Sciatic nerve (tissue), 2 donors: ENCODE measurements at regions not wholly inside any gene's neighbourhood (a gene's known extent, or its start where the extent isn't known, plus 50 kb on each side); places are given as distances from the start of the nearest gene placed in this dataset.

Experiments
- ATAC-seq: fragments of 200-7000 bp; cut with Tn5 transposase; one replicate; pipeline ENCODE4 v1.9.1; 2020; ENCODE audit warnings: mild to moderate bottlenecking, moderate library complexity
- DNase-seq: peaks from one replicate; pipeline ENCODE4 v3.0.0-alpha.2; 2020; ENCODE audit warnings: low spot score
- intact Hi-C: fragments of 100-400 bp; cut with DNase I; formaldehyde crosslinking; loops from one replicate; pipeline ENCODE4 v1.14.2; 2022
- donor health status: DM: no; HTN: no; CAD: no.
- donor health status: DM: no; HTN: no; CAD: no.

DNA sequence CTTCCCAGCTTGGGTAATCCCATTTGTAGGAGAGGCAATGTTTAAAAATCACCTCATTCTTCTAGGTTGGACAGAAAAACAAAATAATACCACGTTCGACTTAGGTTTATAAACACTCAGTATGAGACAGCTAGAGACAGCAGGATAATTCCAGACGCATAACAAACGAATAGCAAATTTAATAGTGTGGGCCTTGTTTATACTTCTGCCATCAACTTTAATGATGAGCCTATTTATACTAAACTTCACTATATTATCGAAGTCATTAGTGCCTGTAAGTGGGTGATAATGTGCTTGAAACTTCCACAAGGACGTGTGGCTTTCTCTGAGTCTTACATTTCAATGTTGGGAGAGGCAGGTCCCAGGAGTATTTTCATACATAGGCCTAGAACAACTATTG is 255.7 kb upstream of the PPARGC1A start:
- DNase-seq (no peak), ATAC-seq (no peak)
- intact Hi-C loops = no loop called here

DNA sequence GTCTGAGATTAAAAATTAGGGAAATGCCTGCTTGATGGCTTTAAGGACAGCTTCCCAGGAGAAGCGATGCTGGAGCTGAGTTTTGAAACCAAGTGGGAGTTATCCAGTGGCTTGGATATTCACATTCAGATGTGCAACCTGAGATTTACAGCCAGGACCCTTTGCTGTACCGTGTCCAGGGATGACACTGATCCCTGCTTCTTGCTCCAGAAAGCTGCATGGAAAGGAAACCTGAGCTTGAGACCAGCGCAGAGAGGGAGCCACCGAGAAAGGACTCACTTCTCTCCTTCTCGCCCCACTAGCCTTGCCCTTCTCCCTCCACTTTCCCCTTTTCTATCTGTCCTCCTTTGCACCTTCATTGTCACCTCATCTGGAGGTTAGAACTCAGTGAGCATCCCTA is 254.5 kb upstream of the PPARGC1A start:
- intact Hi-C loops = no loop called here
- no peak for DNase-seq
- ATAC-seq = no peak

DNA sequence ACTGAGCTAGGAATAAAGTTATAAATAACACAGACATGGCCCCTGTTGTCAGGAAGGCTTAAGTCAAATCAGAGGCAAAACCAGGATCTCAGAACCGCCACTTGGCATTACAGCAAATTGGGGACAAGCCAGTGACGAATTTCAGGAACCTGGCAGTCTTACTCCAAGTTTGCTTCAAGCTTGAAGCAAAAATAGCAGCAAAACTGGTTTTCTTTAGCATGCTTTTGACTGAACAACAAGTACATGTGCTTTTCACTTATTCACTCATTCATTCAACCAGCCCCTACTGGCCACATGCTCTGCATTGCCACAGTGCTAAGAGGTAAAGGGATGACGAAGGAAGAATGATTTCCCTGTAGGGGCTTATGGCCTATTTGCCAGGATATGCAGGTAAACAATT is 253.9 kb upstream of the PPARGC1A start:
- ATAC-seq (no peak), DNase-seq (no peak)
- intact Hi-C loops = no loop called here

DNA sequence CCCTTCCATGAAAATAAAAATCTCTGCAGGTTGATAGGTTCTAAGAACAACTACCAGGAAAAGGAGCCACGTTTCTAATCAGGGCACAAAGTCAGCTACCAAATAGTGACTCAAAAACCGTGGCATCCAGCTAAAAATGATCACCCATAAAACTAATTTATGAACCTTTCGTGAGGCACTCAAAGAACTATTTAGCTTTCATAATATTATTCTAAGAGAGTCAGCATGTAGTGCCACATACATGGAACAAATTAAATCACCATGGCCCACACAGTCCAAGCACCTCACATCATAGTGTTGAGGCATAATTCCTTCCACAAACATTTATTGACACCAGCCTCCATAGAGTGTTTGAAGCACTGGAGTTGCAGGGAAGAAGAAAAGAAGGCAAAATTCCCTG is 252.0 kb upstream of the PPARGC1A start:
- DNase-seq (no peak), ATAC-seq (no peak)
- intact Hi-C loops = no loop called here

DNA sequence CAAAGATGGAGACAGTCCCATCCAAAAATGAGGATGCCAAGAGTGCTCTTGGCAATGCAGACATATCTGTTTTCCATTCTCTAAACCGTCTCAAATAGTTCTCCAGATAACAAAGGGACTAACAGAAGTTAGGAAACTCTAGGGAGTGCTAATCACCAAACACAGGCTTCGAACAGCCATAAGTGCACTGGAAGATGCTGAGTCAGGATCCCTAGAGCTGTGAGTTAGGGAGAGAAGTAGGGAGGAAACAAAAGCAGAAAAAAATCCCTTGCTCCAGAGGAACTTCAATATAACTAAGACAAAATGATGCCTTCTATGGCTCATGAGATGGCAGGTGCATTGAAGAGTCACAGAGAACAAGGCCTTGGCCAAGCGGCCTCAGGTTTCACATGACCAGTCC is 251.0 kb upstream of the PPARGC1A start:
- no peak for ATAC-seq
- intact Hi-C loops = no loop called here
- no peak for DNase-seq

DNA sequence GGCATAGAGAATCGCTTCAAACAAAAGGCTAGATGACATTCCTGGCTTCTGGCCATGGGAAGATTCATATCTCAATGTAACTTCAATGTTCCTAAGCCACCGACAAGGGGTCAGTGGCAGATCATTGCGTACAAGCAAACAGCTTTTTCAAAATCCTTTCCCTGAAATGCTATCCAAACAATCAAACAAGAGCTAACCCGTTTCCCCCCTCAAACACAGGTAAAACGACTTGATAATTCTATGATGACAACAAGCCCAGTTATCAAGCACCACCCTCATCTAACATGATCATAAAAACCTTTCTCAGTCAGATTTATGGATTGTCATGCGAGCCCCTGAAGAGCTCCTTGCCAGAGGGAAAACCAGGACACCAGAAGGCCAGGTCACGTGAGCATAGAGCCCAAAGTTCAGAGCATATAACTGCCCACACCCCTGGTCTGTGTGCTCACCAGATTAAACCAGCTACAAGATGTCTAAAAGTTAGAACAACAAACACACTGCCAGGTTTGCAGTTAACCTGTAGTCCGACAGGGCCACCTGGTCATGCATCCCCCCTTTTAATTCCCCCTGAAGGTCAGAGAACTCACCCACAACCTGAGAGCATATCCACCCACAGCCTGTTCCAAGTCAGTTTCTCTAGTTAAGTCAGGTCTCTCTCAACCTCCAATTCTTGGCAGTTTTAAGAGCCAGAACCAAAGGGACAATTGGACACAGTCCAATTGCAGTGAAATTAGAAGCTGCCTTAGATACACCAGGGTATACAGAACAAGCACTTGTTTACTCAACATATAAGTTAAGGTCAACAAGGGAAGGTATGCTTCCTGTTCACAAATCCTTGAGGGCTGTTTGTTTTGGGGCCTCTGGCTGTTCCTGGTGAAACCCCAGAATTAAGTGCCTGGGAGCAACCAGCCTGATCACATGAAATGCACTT is 248.1 kb upstream of the PPARGC1A start:
- intact Hi-C loops = no loop called here
- ATAC-seq = no peak
- no peak for DNase-seq

DNA sequence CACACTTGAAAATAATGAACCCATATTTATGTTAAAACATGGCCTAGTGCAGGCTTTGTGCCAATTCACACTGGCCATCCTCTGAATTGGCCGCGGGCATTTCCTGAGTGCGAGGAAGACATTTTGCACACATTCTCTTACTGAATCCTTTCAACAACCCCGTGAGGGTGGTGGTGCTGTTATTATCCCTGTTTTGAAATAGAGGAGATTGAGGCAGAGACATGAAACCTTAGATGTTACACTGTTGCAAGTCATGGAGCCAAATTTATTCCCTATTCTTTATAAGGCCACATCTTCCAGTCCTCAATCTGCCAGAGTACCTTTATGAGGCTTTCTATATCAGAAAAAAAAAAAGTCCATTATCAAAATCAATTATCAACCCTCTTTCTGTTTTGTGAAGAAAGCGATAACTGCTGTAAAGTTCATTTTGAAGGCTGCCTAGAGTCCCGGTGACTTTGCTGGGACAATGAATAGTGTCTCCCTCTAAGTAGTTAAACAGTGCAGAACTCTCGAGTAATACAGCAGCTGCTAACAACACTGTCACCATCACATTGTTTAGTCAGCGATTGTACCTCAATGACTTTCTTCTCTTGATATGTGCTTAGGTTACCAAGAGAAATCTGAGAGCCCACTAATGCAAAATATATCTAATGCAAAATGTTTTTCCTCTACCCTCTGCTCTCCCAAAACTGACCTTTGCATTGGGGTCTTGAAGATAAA is 242.3 kb upstream of the PPARGC1A start:
- no peak for ATAC-seq
- intact Hi-C loops = no loop called here
- DNase-seq = no peak

DNA sequence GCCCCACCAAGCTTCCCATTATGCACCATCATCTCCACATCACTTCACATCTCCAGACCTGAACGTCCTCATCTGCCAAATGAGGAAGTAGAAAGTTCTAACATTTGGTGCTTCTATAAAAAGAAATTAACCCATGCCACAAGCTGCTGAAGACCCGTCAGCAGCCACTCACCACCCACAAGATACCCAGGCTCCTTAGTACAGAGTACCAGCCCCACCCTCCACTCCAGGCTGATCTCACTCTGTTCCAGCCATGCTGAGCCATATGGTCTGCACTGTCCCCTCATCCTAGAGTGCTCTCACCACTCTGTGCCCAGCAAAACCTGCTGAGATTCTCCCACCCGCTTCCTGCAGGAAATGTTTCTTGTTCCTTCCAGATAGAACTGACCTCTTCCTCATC is 240.8 kb upstream of the PPARGC1A start:
- DNase-seq = no peak
- no peak for ATAC-seq
- intact Hi-C loops = no loop called here

DNA sequence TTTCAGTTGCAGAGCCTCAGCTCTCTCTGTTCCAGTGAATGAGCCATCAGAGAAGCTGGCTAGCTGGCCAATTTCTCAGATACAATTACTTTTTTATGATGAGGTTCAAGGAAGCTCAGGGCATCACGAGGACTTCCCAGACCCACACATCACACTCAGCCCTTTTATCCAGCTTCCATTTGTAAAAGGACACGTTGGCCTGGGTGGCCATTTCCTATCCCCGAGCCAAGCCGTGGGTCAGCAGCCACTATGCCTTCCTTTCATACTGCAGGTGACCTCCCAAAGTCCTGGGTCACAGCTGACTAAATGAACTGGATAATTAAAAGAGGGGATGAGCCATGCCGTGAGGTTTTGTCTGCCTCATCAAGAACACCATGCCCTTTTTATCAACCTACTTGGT is 236.9 kb upstream of the PPARGC1A start:
- no peak for DNase-seq
- peak; percentile 79 for ATAC-seq
- intact Hi-C loops = no loop called here

DNA sequence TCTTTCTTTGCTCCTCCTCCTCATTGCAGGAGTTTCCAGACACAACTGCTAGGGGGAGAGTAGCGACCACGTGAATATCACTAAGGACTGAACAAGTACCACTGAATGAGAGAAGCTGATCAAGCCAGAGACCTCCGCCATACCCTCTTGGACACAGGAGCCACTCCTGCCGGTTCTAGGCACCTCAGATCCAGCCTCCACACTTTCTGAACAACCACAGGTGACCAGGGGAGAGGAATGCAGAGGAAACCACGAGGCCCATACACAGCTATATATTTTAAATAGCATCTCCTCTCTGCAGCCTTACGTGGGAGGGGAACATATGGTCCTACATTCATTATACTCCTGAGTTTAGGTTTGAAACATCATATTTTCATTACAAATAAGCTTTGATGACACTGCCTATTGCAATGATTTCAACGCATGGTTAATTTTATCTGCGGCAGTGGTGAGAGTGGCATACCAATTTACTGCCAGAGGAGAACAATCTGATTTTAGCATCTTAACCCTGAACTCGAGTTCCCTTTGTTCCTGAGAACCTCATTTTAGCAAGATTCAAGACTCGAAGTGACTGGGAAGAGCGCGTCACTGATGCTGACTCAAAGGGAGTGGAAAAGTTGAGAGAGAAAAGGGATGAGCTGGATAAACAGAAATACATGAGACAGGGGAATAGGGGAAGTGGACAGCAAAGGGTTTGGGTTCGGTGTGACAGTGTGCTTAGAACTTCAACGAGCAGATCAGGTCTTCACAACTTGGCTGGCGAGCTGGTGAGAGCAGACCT is 231.7 kb upstream of the PPARGC1A start:
- no peak for ATAC-seq
- intact Hi-C loops = no loop called here

DNA sequence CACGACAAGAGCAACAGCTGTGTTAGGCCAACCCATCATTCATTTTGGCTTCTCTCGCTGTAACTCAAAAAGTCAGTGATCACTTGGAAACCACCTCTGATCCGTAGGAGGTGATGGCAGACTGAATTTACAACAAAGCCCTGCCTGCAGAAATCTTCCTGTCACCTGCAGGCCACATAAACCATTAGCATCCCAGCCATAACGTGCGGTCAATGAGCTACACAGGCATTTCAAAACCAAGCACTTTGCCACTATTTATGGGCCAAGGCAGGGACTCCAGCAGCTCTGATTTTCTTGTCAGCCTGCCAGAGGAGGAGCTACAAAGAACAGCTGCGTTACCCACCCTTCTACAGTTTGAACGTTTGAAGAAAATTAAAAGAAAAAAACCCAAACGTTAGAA is 228.1 kb upstream of the PPARGC1A start:
- intact Hi-C loops = no loop called here

More for the DNA sequence above, 231.7 kb upstream of the PPARGC1A start:
- DNase-seq = no peak

DNA sequence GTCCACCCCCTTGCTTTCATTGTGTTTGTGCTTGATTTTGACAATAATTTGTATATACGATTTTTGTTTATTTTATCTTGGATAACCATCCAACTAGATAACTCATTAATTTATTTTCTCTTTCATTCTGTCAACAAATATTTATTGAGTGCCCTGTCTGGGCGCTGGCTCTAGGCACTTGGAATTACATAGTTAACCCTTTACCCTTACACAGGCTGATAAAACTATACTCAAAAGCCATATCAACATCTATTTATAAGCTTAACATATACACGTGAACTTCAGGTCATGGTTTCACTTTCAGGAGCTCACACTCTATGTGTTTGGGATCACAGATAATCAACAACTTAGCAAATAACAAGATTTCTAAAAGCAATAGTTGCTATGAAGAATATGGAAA is 226.3 kb upstream of the PPARGC1A start:
- ATAC-seq (no peak), DNase-seq (no peak)
- intact Hi-C loops = no loop called here

More for the DNA sequence above, 228.1 kb upstream of the PPARGC1A start:
- ATAC-seq (peak; percentile 41), DNase-seq (no peak)

DNA sequence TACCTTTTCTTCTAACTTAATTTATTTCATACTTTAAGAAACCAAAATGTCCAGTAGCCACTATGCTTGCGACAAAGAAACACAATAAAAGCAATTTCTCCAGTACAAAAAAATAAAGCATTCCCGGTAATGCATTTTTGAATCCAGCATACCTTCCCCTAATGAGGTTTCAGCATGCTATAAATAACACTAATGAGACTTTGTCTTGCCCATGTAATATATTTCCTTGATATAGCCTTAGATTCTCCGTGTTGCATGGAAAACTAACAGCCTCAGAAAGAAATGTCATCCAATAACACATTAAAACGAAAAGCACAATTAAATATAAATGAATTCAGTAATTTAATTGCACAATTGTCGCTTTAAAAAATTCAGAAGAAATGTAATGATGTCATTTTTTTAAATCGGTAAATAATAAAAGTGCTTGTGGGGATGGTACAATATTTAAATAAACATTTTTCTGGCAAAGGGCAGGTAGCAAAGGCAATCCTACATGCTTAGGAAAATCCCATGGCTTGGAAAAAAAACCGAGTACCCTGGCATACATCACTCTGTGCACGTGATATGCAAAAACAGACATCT is 225.2 kb upstream of the PPARGC1A start:
- no peak for ATAC-seq
- intact Hi-C loops = no loop called here

DNA sequence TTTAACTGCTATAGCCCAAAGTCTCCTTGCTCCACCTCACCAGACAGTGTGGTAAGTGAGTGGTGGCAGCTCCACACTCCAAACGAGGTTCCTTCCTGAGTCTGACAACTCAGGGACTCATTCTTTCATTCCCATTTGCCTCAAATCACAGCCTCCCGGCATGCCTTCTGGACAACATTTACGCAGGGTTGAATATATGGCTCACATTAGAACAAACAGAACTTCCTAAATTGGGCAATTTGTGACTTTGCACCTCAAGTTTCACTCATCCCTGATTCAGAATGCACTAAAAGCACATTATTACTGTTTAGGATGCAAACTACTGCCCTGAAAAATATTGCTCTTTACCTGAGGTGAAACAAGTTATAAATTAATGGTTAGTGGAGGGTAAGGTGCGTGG is 224.6 kb upstream of the PPARGC1A start:
- ATAC-seq = no peak
- intact Hi-C loops = no loop called here
- no peak for DNase-seq

More for the DNA sequence above, 225.2 kb upstream of the PPARGC1A start:
- no peak for DNase-seq

DNA sequence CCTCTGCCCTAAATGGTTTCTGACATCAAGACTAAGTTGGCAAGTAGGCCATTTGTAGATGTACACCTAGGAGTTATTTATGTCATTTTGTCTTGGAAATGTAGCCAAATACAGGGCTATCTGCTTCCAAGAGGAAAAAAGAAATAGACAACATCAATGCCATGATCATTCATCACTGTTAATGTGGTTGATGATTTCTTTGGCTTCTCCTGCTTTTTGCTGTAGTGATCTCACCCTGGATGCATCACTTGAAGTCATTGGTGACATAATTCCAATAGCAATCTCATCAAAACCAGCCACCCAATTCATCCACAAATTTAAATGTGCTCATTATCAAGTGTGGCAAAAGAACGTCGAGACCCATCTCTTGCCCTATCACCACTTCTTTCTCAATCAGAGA is 222.6 kb upstream of the PPARGC1A start:
- intact Hi-C loops = no loop called here
- no peak for ATAC-seq

DNA sequence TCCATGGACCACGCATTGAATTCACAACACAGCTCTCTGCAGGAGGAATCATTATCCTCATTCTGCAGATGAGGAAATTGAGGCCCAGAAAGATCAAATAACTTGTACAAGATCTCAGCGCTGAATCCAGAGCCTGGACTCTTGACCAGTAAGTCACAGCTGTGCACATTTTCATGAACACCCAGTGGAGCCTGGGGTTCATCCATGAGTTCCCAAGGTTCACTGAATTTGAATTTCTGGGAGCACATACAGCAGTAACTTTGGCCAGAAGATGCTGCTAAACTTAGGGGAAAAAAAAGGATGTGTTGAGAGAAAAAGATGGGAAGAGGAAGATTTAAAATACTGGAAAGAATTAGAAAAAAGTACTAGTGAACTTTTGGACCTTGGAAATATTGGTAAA is 218.7 kb upstream of the PPARGC1A start:
- intact Hi-C loops = no loop called here
- ATAC-seq (no peak), DNase-seq (no peak)

More for the DNA sequence above, 222.6 kb upstream of the PPARGC1A start:
- no peak for DNase-seq

DNA sequence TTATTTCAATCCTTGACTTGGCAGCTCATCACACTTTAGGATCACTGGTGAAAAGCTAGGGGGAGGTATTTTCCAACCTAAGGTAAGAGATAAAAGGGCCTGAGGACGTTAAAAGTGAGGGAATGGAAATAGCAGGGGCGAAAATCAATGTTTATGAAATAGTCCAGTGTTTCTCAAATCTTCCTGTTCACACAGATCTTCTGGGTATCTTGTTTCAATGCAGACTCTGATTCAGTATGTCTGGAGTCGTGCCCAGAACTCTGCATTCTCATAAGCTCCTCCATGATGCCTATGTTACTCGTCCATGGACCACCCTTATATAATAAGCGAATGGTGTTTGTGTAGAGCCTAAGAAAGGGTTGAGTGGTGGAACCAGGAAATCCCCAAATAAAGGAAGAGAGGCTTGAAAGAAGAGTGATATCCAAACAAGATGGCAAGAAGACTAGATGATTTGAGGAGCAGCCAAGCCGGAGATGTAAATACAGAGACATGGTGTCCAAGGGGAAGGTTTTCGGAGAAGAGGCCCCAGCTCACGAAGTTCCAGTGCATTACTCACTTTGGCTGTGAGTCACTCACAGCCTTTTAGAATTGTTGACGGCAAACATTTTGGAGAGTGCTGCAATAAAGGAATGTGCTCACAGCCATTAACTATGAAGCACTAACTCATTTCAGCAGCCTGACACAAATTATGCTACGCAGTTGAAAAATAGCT is 215.6 kb upstream of the PPARGC1A start:
- intact Hi-C loops = no loop called here
- ATAC-seq = peak; percentile 72
- no peak for DNase-seq

DNA sequence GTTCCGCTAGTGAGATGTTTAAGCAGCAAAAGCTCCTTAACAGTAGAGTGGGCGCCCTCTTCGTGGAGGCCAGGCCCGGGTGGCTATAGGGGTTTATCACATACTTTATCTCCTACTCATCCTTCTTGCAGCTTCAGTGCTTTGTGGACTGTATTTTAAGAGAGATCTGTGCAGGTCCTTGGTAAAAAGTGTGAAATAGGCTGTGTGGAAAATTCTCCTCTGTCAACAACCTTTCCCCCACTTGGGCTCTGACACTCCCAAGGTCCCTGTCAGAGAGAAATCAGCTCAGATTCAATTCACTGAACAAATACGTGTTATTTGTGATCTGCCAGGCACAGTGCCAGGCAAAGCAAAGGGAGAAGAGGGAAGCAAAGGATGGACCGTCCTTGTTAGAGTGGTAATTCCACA is 214.3 kb upstream of the PPARGC1A start:
- DNase-seq (no peak), ATAC-seq (peak; percentile 44)
- intact Hi-C loops = no loop called here
